GM18507 (cell line): ENCODE measurements at regions not wholly inside any gene's neighbourhood (a gene's known extent, or its start where the extent isn't known, plus 50 kb on each side); places are given as distances from the start of the nearest gene placed in this dataset.

Experiments
- DNase-seq: peaks from one replicate; pipeline ENCODE4 v3.0.0; 2011; ENCODE audit warnings: low read depth; ENCODE audit not compliant: insufficient read length; ENCODE audit errors: extremely low spot score
- FAIRE-seq: peaks from 2 replicates; lab custom pipeline; 2011; peaks lifted over from hg19 to GRCh38; lab: Jason Lieb, UNC

DNA sequence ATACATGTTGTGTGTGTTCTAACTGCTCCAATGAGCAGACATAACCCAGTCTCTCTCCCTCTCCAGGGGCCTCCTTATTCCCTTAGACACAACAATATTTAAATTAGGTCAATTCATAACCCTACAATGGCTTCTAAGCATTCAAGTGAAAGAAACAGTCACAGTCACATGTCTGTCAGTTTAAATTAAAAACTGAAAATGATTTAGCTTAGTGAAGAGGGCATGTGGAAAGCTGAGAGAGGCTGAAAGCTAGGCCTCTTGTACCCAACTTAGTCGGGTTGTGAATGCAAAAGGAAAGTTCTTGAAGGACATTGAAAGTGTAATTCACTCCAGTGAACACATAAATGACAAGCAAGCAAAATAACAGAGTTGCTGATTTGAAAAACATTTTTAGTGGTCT, 1519.6 kb downstream of the OTOL1 start:
- FAIRE-seq (no peak), DNase-seq (no peak)

- no peak for DNase-seq
- FAIRE-seq: no peak
Observed at GRCh38 chr3:163018067-163018466, 1521.5 kb downstream of the OTOL1 start.

DNA sequence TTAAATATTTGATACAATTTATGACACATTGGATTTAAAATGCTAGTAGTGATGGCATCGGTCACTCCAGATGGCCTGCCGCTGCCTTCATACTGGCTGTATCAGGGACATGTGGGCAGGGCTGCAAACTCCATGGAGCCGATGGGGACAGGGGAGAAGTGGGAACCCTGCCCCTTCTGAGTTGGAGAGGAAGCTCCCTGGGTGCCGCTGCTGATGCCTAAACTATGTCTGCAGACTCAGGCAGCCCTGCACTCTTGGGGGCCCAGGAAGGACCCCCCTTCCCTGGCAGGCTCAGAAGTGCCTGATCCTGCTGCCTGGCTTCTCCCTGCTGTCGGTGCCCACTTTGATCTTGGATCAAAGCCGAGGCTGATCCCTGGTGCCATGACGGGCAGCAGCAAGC, 1522.1 kb downstream of the OTOL1 start:
- FAIRE-seq: no peak
- no peak for DNase-seq

- FAIRE-seq (no peak), DNase-seq (no peak)
Observed at GRCh38 chr3:163019260-163019659, 1522.7 kb downstream of the OTOL1 start.

DNA sequence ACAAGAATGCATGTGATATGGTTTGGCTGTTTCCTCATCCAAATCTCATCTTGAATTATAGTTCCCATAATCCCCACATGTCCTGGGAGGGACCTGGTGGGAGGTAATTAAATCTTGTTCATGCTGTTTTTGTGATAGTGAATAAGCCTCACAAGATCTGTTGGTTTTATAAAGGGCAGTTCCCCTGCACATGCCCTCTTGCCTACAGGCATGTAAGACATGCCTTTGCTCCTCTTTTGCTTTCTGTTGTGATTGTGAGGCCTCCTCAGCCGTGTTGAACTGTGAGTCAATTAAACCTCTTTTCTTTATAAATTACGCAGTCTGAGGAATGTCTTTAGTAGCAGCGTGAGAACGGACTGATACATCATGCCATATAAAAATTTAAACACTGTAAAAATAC, 1537.0 kb downstream of the OTOL1 start:
- DNase-seq (no peak), FAIRE-seq (no peak)

GRCh38 chr3:163039636-163040035, 1543.0 kb downstream of the OTOL1 start:
- DNase-seq: no peak
- FAIRE-seq: no peak

GRCh38 chr3:163043074-163043473, 1546.5 kb downstream of the OTOL1 start:
- no peak for FAIRE-seq
- no peak for DNase-seq

- DNase-seq: no peak
- FAIRE-seq: no peak
Observed at GRCh38 chr3:163045945-163046344, 1549.3 kb downstream of the OTOL1 start.

DNA sequence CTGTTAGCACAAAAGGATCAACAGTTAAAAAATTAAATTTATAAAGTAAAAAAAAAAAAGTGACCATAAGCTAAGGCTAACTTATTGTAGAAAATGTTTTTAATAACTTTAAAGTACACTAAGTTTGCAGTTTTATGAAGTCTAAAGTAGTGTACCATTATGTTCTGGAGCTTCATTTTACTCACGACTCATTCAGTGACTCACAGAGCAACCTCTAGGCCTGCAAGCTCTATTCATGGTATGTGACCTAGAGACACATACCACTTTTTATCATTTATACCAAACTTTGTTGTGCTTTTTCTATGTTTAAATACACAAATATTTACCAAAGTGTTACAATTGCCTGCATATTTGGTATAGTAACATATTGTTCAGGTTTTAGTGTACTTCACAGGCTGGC, 1552.3 kb downstream of the OTOL1 start:
- FAIRE-seq (no peak), DNase-seq (no peak)

DNA sequence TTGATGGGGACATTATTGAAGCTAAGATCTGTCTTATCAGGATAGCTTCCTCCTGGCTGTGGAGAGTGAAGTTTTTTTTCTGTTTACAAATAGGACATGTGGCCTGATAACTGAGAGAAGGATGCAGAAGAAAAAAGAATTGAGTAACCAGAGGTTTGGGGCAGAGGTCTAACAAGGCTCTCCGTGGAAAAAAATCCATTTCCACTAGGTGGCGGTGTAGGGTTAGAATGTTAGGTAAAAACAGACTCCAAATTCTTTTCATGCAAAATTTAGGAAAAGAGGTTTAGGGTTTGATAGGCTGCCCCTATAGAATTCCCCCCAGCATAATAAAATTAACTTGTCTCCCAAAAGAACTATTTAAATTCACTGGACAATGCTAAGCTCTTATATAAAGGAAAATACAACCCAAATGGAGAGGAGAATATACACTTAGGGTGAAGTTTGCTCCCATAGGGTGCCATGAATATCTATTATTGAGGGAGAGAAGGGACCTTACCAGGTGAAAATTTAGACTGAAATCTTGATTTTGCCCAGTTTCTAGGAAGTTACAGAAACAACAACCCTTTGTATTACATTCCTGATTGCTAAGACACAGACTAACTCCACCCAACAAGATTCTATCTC, 1560.4 kb downstream of the OTOL1 start:
- DNase-seq: no peak
- FAIRE-seq: peak; percentile 18

GRCh38 chr3:163058031-163058854, 1561.6 kb downstream of the OTOL1 start:
- DNase-seq (no peak), FAIRE-seq (no peak)

- FAIRE-seq: no peak
- DNase-seq: no peak
Observed at GRCh38 chr3:163071713-163072112, 1575.1 kb downstream of the OTOL1 start.
